H1 (cell line): ENCODE measurements at regions not wholly inside any gene's neighbourhood (a gene's known extent, or its start where the extent isn't known, plus 50 kb on each side); places are given as distances from the start of the nearest gene placed in this dataset.

Experiments
- CTCF ChIA-PET: fragments of 300-600 bp; sonication (Branson Sonifier 250); formaldehyde crosslinking; loops from one replicate; lab custom pipeline; 2021; ENCODE audit not compliant: partially characterized antibody; lab: Charles Lee
- POLR2A ChIA-PET: fragments of 300-600 bp; sonication (Branson Sonifier 250); formaldehyde crosslinking; loops from one replicate; lab custom pipeline; 2021; ENCODE audit warnings: inconsistent platforms; ENCODE audit not compliant: partially characterized antibody; lab: Charles Lee
- DNase-seq, 2 experiments: peaks; one replicate each; pipeline versions ENCODE4 v3.0.0 to v3.0.0-alpha.2; 2010 to 2022; ENCODE audit warnings: low spot score in 2 of 2, low read depth in 1 of 2, mixed read lengths in 1 of 2
- FAIRE-seq: peaks from 2 replicates; lab custom pipeline; 2011; peaks lifted over from hg19 to GRCh38; lab: Jason Lieb, UNC
- H2AFZ ChIP-seq: 2 replicates; pipeline ENCODE4 v1.8.1; 2012; ENCODE audit warnings: low read length, inconsistent platforms
- H2AK5ac ChIP-seq: 2 replicates; pipeline ENCODE4 v1.6.1; 2013; ENCODE audit warnings: low read depth, low read length
- H2BK120ac ChIP-seq: replicated peaks from 2 replicates; pipeline ENCODE3; 2013; ENCODE audit warnings: low read depth, low read length, inconsistent platforms
- H2BK12ac ChIP-seq: 2 replicates; pipeline ENCODE4 v1.6.1; 2013; ENCODE audit warnings: low read depth, low read length
- H2BK15ac ChIP-seq: 2 replicates; pipeline ENCODE4 v1.6.1; 2013; ENCODE audit warnings: low read length
- H2BK20ac ChIP-seq: 2 replicates; pipeline ENCODE4 v1.6.1; 2013; ENCODE audit warnings: low read length
- H2BK5ac ChIP-seq: 2 replicates; pipeline ENCODE4 v1.6.1; 2013; ENCODE audit warnings: low read depth, low read length
- H3K14ac ChIP-seq: 2 replicates; pipeline ENCODE4 v1.6.1; 2013; ENCODE audit warnings: inconsistent platforms; ENCODE audit not compliant: insufficient read length
- H3K18ac ChIP-seq: 2 replicates; pipeline ENCODE4 v1.6.1; 2013; ENCODE audit warnings: low read length; ENCODE audit errors: extremely low read depth
- H3K23ac ChIP-seq: 2 replicates; pipeline ENCODE4 v1.6.1; 2013; ENCODE audit warnings: inconsistent platforms; ENCODE audit not compliant: insufficient read length
- H3K23me2 ChIP-seq: 2 replicates; pipeline ENCODE4 v1.6.1; 2013; ENCODE audit warnings: low read depth, low read length
- H3K27ac ChIP-seq: 2 replicates; pipeline ENCODE4 v1.6.1; 2011; ENCODE audit warnings: low read depth, low read length, inconsistent platforms
- H3K27me3 ChIP-seq, 4 experiments: replicated peaks in 1 of 4; 1 replicate in 1 of 4; 2 replicates in 3 of 4; pipeline versions ENCODE4 v1.6.1 to v1.8.1; 2011 to 2013; ENCODE audit warnings: low read length in 3 of 4, mild to moderate bottlenecking in 3 of 4, inconsistent platforms in 2 of 4, mixed read lengths in 2 of 4, moderate library complexity in 1 of 4; ENCODE audit not compliant: control insufficient read depth in 3 of 4, insufficient read depth in 3 of 4; ENCODE audit errors: extremely low read depth in 1 of 4
- H3K36me3 ChIP-seq, 4 experiments: 2 replicates each; pipeline versions ENCODE4 v1.6.1 to v1.8.1; 2011 to 2013; ENCODE audit warnings: mild to moderate bottlenecking in 4 of 4, low read length in 3 of 4, moderate library complexity in 2 of 4, control low read depth in 1 of 4, inconsistent platforms in 1 of 4; ENCODE audit not compliant: insufficient read depth in 4 of 4, control insufficient read depth in 2 of 4
- H3K4ac ChIP-seq: replicated peaks from 2 replicates; pipeline ENCODE3; 2013; ENCODE audit warnings: low read length, low read depth, mixed read lengths, inconsistent platforms; ENCODE audit not compliant: insufficient read length
- H3K4me1 ChIP-seq, 4 experiments: replicated peaks in 1 of 4; 1 replicate in 1 of 4; 2 replicates in 3 of 4; pipeline versions ENCODE4 v1.6.1 to v1.8.1; 2011 to 2013; ENCODE audit warnings: low read length in 3 of 4, inconsistent platforms in 2 of 4, mixed read lengths in 1 of 4; ENCODE audit not compliant: insufficient read depth in 4 of 4, control insufficient read depth in 3 of 4
- H3K4me2 ChIP-seq, 2 experiments: 2 replicates each; pipeline versions ENCODE4 v1.6.1 to v1.8.1; 2011 to 2013; ENCODE audit warnings: low read depth in 2 of 2, low read length in 2 of 2, control low read depth in 1 of 2, inconsistent platforms in 1 of 2, mild to moderate bottlenecking in 1 of 2; ENCODE audit not compliant: insufficient read depth in 1 of 2
- H3K4me3 ChIP-seq, 4 experiments: fragments of 200-600, 300-600 bp in 1 of 4; sonication (generic), shearing (Covaris generic), sonication (Bioruptor Twin) in 1 of 4; 2 replicates each; pipeline versions ENCODE4 v1.5.1 to v1.8.1; 2011 to 2016; ENCODE audit warnings: low read length in 4 of 4, low read depth in 3 of 4, control low read depth in 2 of 4, inconsistent platforms in 2 of 4, mild to moderate bottlenecking in 2 of 4, mixed read lengths in 1 of 4, moderate library complexity in 1 of 4; ENCODE audit not compliant: insufficient read depth in 2 of 4; ENCODE audit errors: extremely low read depth in 1 of 4
- H3K56ac ChIP-seq: replicated peaks from 2 replicates; pipeline ENCODE3; 2013; ENCODE audit warnings: low read depth, mild to moderate bottlenecking, mixed read lengths, low read length, inconsistent platforms; ENCODE audit not compliant: insufficient read length
- H3K79me1 ChIP-seq: 2 replicates; pipeline ENCODE4 v1.6.1; 2013; ENCODE audit warnings: low read depth, low read length, control low read depth
- H3K79me2 ChIP-seq, 2 experiments: 2 replicates each; pipeline versions ENCODE4 v1.6.1 to v1.8.1; 2012 to 2013; ENCODE audit warnings: low read length in 2 of 2, mild to moderate bottlenecking in 2 of 2, inconsistent platforms in 1 of 2; ENCODE audit not compliant: insufficient read depth in 2 of 2, control insufficient read depth in 1 of 2
- H3K9ac ChIP-seq, 4 experiments: replicated peaks in 1 of 4; 1 replicate in 1 of 4; 2 replicates in 3 of 4; pipeline versions ENCODE4 v1.6.1 to v1.8.1; 2011 to 2013; ENCODE audit warnings: low read depth in 3 of 4, low read length in 3 of 4, control low read depth in 2 of 4, mild to moderate bottlenecking in 2 of 4, moderate library complexity in 2 of 4, inconsistent platforms in 1 of 4; ENCODE audit errors: extremely low read depth in 1 of 4
- H3K9me3 ChIP-seq, 2 experiments: 2 replicates each; pipeline versions ENCODE4 v1.6.1 to v1.8.1; 2012 to 2013; ENCODE audit warnings: mild to moderate bottlenecking in 2 of 2, moderate library complexity in 2 of 2, control low read depth in 1 of 2, inconsistent platforms in 1 of 2, low read depth in 1 of 2, low read length in 1 of 2, mixed read lengths in 1 of 2; ENCODE audit not compliant: insufficient read depth in 2 of 2
- H4K20me1 ChIP-seq, 2 experiments: replicated peaks in 1 of 2; 2 replicates each; pipeline versions ENCODE3 to v1.8.1; 2011 to 2013; ENCODE audit warnings: inconsistent platforms in 2 of 2, low read length in 2 of 2, mild to moderate bottlenecking in 1 of 2; ENCODE audit not compliant: insufficient read depth in 2 of 2, control insufficient read depth in 1 of 2
- H4K5ac ChIP-seq: 2 replicates; pipeline ENCODE4 v1.6.1; 2013; ENCODE audit warnings: low read length, low read depth, mixed read lengths, inconsistent platforms; ENCODE audit not compliant: insufficient read length
- H4K8ac ChIP-seq: 2 replicates; pipeline ENCODE4 v1.8.0; 2013; ENCODE audit warnings: mild to moderate bottlenecking, moderate library complexity, low read length, inconsistent platforms; ENCODE audit not compliant: insufficient read depth; ENCODE audit errors: extremely low read depth
- H4K91ac ChIP-seq: replicated peaks from 2 replicates; pipeline ENCODE3; 2013; ENCODE audit warnings: low read length, mixed read lengths, inconsistent platforms; ENCODE audit not compliant: insufficient read length
- BACH1 ChIP-seq: IDR thresholded peaks from 2 replicates; pipeline ENCODE4 v1.6.1; 2012; ENCODE audit warnings: low read length, improper control_type of control experiment
- CTCF ChIP-seq, 3 experiments: IDR thresholded peaks; 1 replicate in 2 of 3; 2 replicates in 1 of 3; pipeline versions ENCODE4 v1.5.1 to v1.6.1; 2011; ENCODE audit warnings: low read length in 3 of 3, mild to moderate bottlenecking in 3 of 3, inconsistent platforms in 2 of 3, low read depth in 1 of 3, moderate library complexity in 1 of 3; ENCODE audit not compliant: insufficient read depth in 1 of 3; ENCODE audit errors: control extremely low read depth in 1 of 3
- FOSL1 ChIP-seq: IDR thresholded peaks from 2 replicates; pipeline ENCODE4 v1.6.1; 2011; ENCODE audit warnings: mild to moderate bottlenecking, low read depth, low read length, moderate library complexity; ENCODE audit not compliant: insufficient read depth
- GABPA ChIP-seq: IDR thresholded peaks from 2 replicates; pipeline ENCODE4 v1.6.1; 2011; ENCODE audit warnings: mild to moderate bottlenecking, low read length, moderate library complexity, borderline replicate concordance; ENCODE audit not compliant: insufficient read depth
- GTF2F1 ChIP-seq: IDR thresholded peaks from 2 replicates; pipeline ENCODE4 v1.6.1; 2012; ENCODE audit warnings: low read depth, low read length, improper control_type of control experiment, borderline replicate concordance
- HDAC2 ChIP-seq, 2 experiments: fragments of 300-600 bp in 1 of 2; sonication (generic) in 1 of 2; IDR thresholded peaks; 2 replicates each; pipeline ENCODE4 v1.6.1; 2011 to 2012; ENCODE audit warnings: low read depth in 2 of 2, low read length in 2 of 2, mild to moderate bottlenecking in 2 of 2, moderate library complexity in 2 of 2, borderline replicate concordance in 1 of 2, inconsistent platforms in 1 of 2
- NANOG ChIP-seq: IDR thresholded peaks from 2 replicates; pipeline ENCODE4 v1.6.1; 2011; ENCODE audit warnings: low read length, low read depth, mild to moderate bottlenecking, inconsistent platforms; ENCODE audit not compliant: insufficient read depth, poor library complexity, severe bottlenecking
- NRF1 ChIP-seq: IDR thresholded peaks from 2 replicates; pipeline ENCODE4 v1.6.1; 2011; ENCODE audit warnings: mild to moderate bottlenecking, low read depth, low read length, improper control_type of control experiment
- SP1 ChIP-seq: IDR thresholded peaks from 2 replicates; pipeline ENCODE4 v1.6.1; 2011; ENCODE audit warnings: low read depth, low read length
- SP4 ChIP-seq: IDR thresholded peaks from 2 replicates; pipeline ENCODE4 v1.6.1; 2012; ENCODE audit warnings: low read length, inconsistent platforms
- WGBS, 2 experiments: shearing (Covaris generic) in 1 of 2; methylation state at CpG; one replicate each; pipeline versions ENCODE4 v1.1.6 to v1.1.7; 2013 to 2015; ENCODE audit warnings: low lambda C conversion rate in 2 of 2, mixed read lengths in 2 of 2, inconsistent platforms in 1 of 2, low coverage in 1 of 2, missing lambda C conversion rate in 1 of 2; ENCODE audit not compliant: insufficient replicate concordance in 2 of 2, insufficient coverage in 1 of 2, insufficient read length in 1 of 2; ENCODE audit errors: extremely low coverage in 1 of 2, missing lambda C conversion rate in 1 of 2; 5-methylcytosine and 5-hydroxymethylcytosine counted together

- Histone ChIP-seq H3K27ac (no peak overlapping the region), H4K5ac (no peak overlapping the region), H3K23me2 (no peaks in the 10 kb centered on the region), H4K8ac (no peak overlapping the region), H3K79me2 (no peaks in the 10 kb centered on the region), H3K14ac (no peak overlapping the region), H2BK20ac (no peak overlapping the region), H3K23ac (no peak overlapping the region), H3K9me3 (no peaks in the 10 kb centered on the region), H3K27me3 (no peaks in the 10 kb centered on the region), H3K9ac (no peak overlapping the region), H3K56ac (no peak overlapping the region), H3K4ac (no peak overlapping the region), H4K20me1 (no peaks in the 10 kb centered on the region), H2AK5ac (no peak overlapping the region), H3K18ac (no peak overlapping the region), H3K79me1 (peaks cover 2% of the 10 kb centered on the region; the same call in 1 of the 2 replicates), H3K4me1 (peaks cover 0 to 2% (median 1%) of the 10 kb centered on the region in 4 experiments; a peak in 2 of 7 replicates), H2BK15ac (no peak overlapping the region), H3K36me3 (no peaks in the 10 kb centered on the region), H3K4me3 (no peak overlapping the region), H3K4me2 (no peak overlapping the region), H4K91ac (no peak overlapping the region), H2BK12ac (no peak overlapping the region), H2BK5ac (no peak overlapping the region), H2AFZ (no peak overlapping the region), H2BK120ac (no peak overlapping the region)
- ChIA-PET POLR2A (interaction anchor here (1.2 kb wide), 1 partner anchor 9 kb away, joined by 3 read pairs; no protein-coding TSS in a partner anchor), CTCF (interaction anchor here (0.9 to 2.7 kb wide), 3 partner anchors 16 to 74 kb away, joined by 3 to 9 read pairs (median 3); no protein-coding TSS in a partner anchor)
- no peak for DNase-seq
- WGBS, 2 experiments, result 93% methylated on average over 4 of the region's 4 CpGs; no CpG with 5 or more reads in 1 of the 2 experiments
- FAIRE-seq, result no peak
- TF ChIP-seq GABPA, result no peak
- TF ChIP-seq GTF2F1, result no peak
- TF ChIP-seq HDAC2 (IDR thresholded peaks at IDR 0.05; ENCODE audit: borderline replicate concordance in 1 of 2, low read depth in 2 of 2, low read length in 2 of 2), result no peak
- no peak for TF ChIP-seq NRF1
- no peak for TF ChIP-seq CTCF (IDR thresholded peaks at IDR 0.05; ENCODE audit: control extremely low read depth in 1 of 3, insufficient read depth in 1 of 3, low read depth in 1 of 3, low read length in 3 of 3)
- no peak for TF ChIP-seq SP4
- TF ChIP-seq FOSL1, result no peak
- no peak for TF ChIP-seq SP1
- no peak for TF ChIP-seq NANOG
- no peak for TF ChIP-seq BACH1
Measured at GRCh38 chr6:43852350-43852864, 82.4 kb downstream of the VEGFA start.
